Transverse colon (tissue), 4 donors: ENCODE measurements at regions not wholly inside any gene's neighbourhood (a gene's known extent, or its start where the extent isn't known, plus 50 kb on each side); places are given as distances from the start of the nearest gene placed in this dataset.

Experiments
- EP300 ChIP-seq: sonication (generic); formaldehyde crosslinking; IDR thresholded peaks from one replicate; pipeline ENCODE4 v1.6.1; 2017; ENCODE audit warnings: antibody characterized with exemption, low read depth
- POLR2A ChIP-seq: fragments of 450-650 bp; IDR thresholded peaks from one replicate; pipeline ENCODE4 v1.6.1; 2016; ENCODE audit warnings: antibody characterized with exemption, mild to moderate bottlenecking, moderate library complexity
- POLR2AphosphoS5 ChIP-seq, 3 donors: sonication (generic); formaldehyde crosslinking; IDR thresholded peaks; one replicate each; pipeline ENCODE4 v1.6.1; 2016; ENCODE audit warnings: antibody characterized with exemption in 3 of 3
- TF ChIP-seq, protein P1 (sequence below), 5 experiments: fragments of 200-600 bp in 3 of 5; fragments of 450-650 bp in 2 of 5; sonication (generic) in 3 of 5; IDR thresholded peaks; 1 replicate in 2 of 5; 2 replicates in 3 of 5; pipeline ENCODE4 v1.5.1; 2016 to 2017; ENCODE audit warnings: antibody characterized with exemption in 5 of 5, inconsistent platforms in 3 of 5, mild to moderate bottlenecking in 2 of 5, moderate library complexity in 1 of 5

DNA sequence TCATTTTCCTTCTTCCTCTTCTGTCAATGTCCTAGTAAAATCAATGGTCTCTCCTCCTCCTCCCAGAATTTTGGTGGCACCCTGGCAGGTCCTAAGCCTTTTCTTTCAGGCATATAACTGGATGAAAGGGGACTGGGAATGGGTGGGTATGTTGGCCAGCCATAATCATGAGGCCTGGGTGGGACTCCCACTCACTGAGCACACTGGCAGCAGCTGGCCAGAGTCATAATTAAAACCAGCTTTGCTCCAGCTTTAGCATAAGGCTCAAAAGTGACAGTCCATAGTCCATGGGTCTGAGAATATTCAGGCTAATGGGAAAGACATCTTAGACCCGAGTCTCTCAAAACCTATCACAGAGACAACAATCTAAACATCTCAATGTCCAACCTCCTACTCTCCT is 190.0 kb upstream of the BTBD3 start:
- TF ChIP-seq, protein P1, sequence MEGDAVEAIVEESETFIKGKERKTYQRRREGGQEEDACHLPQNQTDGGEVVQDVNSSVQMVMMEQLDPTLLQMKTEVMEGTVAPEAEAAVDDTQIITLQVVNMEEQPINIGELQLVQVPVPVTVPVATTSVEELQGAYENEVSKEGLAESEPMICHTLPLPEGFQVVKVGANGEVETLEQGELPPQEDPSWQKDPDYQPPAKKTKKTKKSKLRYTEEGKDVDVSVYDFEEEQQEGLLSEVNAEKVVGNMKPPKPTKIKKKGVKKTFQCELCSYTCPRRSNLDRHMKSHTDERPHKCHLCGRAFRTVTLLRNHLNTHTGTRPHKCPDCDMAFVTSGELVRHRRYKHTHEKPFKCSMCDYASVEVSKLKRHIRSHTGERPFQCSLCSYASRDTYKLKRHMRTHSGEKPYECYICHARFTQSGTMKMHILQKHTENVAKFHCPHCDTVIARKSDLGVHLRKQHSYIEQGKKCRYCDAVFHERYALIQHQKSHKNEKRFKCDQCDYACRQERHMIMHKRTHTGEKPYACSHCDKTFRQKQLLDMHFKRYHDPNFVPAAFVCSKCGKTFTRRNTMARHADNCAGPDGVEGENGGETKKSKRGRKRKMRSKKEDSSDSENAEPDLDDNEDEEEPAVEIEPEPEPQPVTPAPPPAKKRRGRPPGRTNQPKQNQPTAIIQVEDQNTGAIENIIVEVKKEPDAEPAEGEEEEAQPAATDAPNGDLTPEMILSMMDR (IDR thresholded peaks at IDR 0.05), result no peak
- TF ChIP-seq POLR2A, result no peak
- no peak for TF ChIP-seq EP300
- no peak for TF ChIP-seq POLR2AphosphoS5 (IDR thresholded peaks at IDR 0.05)
